Endothelial cell of umbilical vein (primary cell): ENCODE measurements at regions not wholly inside any gene's neighbourhood (a gene's known extent, or its start where the extent isn't known, plus 50 kb on each side); places are given as distances from the start of the nearest gene placed in this dataset.

ENCODE experiments used
- BruUV-seq: library from RNA; stranded (reverse); fragments of 400-500 nt; replicated peaks from 2 replicates; lab custom pipeline; 2021; lab: Mats Ljungman, UMichigan
- CTCF ChIA-PET: fragments of 300-600, 350-600 bp; sonication (Branson Sonifier 250); formaldehyde crosslinking; loops from one replicate; lab custom pipeline; 2021; ENCODE audit warnings: antibody characterized with exemption, inconsistent platforms; lab: Charles Lee
- POLR2A ChIA-PET: fragments of 300-600, 350-600 bp; sonication (Branson Sonifier 250); formaldehyde crosslinking; loops from one replicate; lab custom pipeline; 2021; ENCODE audit warnings: antibody characterized with exemption, inconsistent platforms; lab: Charles Lee
- DNase-seq: peaks from one replicate; pipeline ENCODE4 v3.0.0-alpha.2; 2011; ENCODE audit warnings: low read depth, low spot score
- FAIRE-seq: peaks from 2 replicates; lab custom pipeline; 2011; peaks lifted over from hg19 to GRCh38; lab: Jason Lieb, UNC
- H2AFZ ChIP-seq: 2 replicates; pipeline ENCODE4 v1.6.0; 2012; ENCODE audit warnings: low read depth, low read length, control low read depth, inconsistent platforms
- H3K27ac ChIP-seq: 2 replicates; pipeline ENCODE4 v1.5.1; 2011; ENCODE audit warnings: low read depth, mild to moderate bottlenecking, control low read depth, low read length, moderate library complexity; ENCODE audit not compliant: insufficient read depth
- H3K27me3 ChIP-seq, 2 experiments: 2 replicates each; pipeline versions ENCODE4 v1.6.0 to v1.6.1; 2011; ENCODE audit warnings: low read length in 2 of 2, mixed read lengths in 1 of 2; ENCODE audit not compliant: control insufficient read depth in 2 of 2, insufficient read depth in 2 of 2
- H3K36me3 ChIP-seq, 2 experiments: 2 replicates in 1 of 2; 3 replicates in 1 of 2; pipeline ENCODE4 v1.5.1; 2011; ENCODE audit warnings: low read length in 2 of 2, mild to moderate bottlenecking in 1 of 2, moderate library complexity in 1 of 2; ENCODE audit not compliant: control insufficient read depth in 2 of 2, insufficient read depth in 2 of 2; ENCODE audit errors: extremely low read depth in 1 of 2
- H3K4me1 ChIP-seq: 3 replicates; pipeline ENCODE4 v1.5.1; 2011; ENCODE audit warnings: mild to moderate bottlenecking, low read length; ENCODE audit not compliant: control insufficient read depth, insufficient read depth; ENCODE audit errors: extremely low read depth
- H3K4me2 ChIP-seq: 2 replicates; pipeline ENCODE4 v1.6.1; 2011; ENCODE audit warnings: low read length, control low read depth, mixed read lengths; ENCODE audit not compliant: insufficient read depth
- H3K4me3 ChIP-seq, 3 experiments: fragments of 200-600 bp in 1 of 3; sonication (generic), shearing (Covaris generic) in 1 of 3; replicated peaks in 1 of 3; 2 replicates each; pipeline ENCODE4 v1.5.1; 2011 to 2016; ENCODE audit warnings: control low read depth in 3 of 3, low read length in 3 of 3, mild to moderate bottlenecking in 2 of 3, inconsistent platforms in 1 of 3, low read depth in 1 of 3, moderate library complexity in 1 of 3; ENCODE audit not compliant: insufficient read depth in 1 of 3
- H3K79me2 ChIP-seq: 2 replicates; pipeline ENCODE4 v1.6.0; 2012; ENCODE audit warnings: low read length, inconsistent platforms; ENCODE audit not compliant: control insufficient read depth, insufficient read depth
- H3K9ac ChIP-seq: replicated peaks from 2 replicates; pipeline ENCODE3; 2011; ENCODE audit warnings: low read length, control low read depth; ENCODE audit not compliant: insufficient read depth; ENCODE audit errors: extremely low read depth
- H3K9me1 ChIP-seq: replicated peaks from 3 replicates; pipeline ENCODE4 v1.6.0; 2011; ENCODE audit warnings: mild to moderate bottlenecking, low read length; ENCODE audit not compliant: control insufficient read depth, insufficient read depth; ENCODE audit errors: extremely low read depth
- H3K9me3 ChIP-seq: replicated peaks from 2 replicates; pipeline ENCODE4 v1.5.1; 2012; ENCODE audit warnings: low read length, inconsistent platforms; ENCODE audit not compliant: control insufficient read depth, insufficient read depth
- H4K20me1 ChIP-seq: replicated peaks from 2 replicates; pipeline ENCODE3; 2011; ENCODE audit warnings: mild to moderate bottlenecking, low read length; ENCODE audit not compliant: control insufficient read depth, insufficient read depth; ENCODE audit errors: extremely low read depth
- CTCF ChIP-seq, 2 donors: IDR thresholded peaks; 1 replicate in 1 of 2; 2 replicates in 1 of 2; pipeline ENCODE4 v1.5.1; 2011; ENCODE audit warnings: low read length in 2 of 2, mild to moderate bottlenecking in 2 of 2, moderate library complexity in 2 of 2, control low read depth in 1 of 2, inconsistent platforms in 1 of 2, low read depth in 1 of 2; ENCODE audit not compliant: insufficient read depth in 1 of 2; ENCODE audit errors: extremely low read depth in 1 of 2
- EZH2 ChIP-seq: IDR thresholded peaks from 2 replicates; pipeline ENCODE4 v1.6.1; 2012; ENCODE audit warnings: borderline replicate concordance, low read depth, mild to moderate bottlenecking, moderate library complexity, low read length, inconsistent platforms; ENCODE audit not compliant: severe bottlenecking
- FOS ChIP-seq: IDR thresholded peaks from 2 replicates; pipeline ENCODE4 v1.6.1; 2011; ENCODE audit warnings: mild to moderate bottlenecking, low read length, moderate library complexity, borderline replicate concordance; ENCODE audit not compliant: insufficient read depth
- GATA2 ChIP-seq: IDR thresholded peaks from 2 replicates; pipeline ENCODE4 v1.7.0; 2011; ENCODE audit warnings: low read depth, mild to moderate bottlenecking, moderate library complexity, mixed read lengths, low read length; ENCODE audit not compliant: insufficient read length, insufficient read depth
- JUN ChIP-seq: IDR thresholded peaks from 2 replicates; pipeline ENCODE4 v1.6.1; 2011; ENCODE audit warnings: borderline replicate concordance, low read depth; ENCODE audit not compliant: insufficient read length, insufficient read depth
- MAX ChIP-seq: IDR thresholded peaks from 2 replicates; pipeline ENCODE4 v1.6.1; 2011; ENCODE audit not compliant: insufficient read depth, insufficient read length
- MYC ChIP-seq: IDR thresholded peaks from one replicate; pipeline ENCODE4 v1.6.1; 2011; ENCODE audit warnings: mild to moderate bottlenecking, low read depth, low read length
- POLR2A ChIP-seq: IDR thresholded peaks from 2 replicates; pipeline ENCODE4 v1.6.1; 2012; ENCODE audit warnings: low read depth, mild to moderate bottlenecking, control low read depth, low read length
- POLR2AphosphoS5 ChIP-seq: IDR thresholded peaks from 2 replicates; pipeline ENCODE4 v1.6.1; 2012; ENCODE audit warnings: low read depth, mild to moderate bottlenecking, control low read depth, low read length, moderate library complexity; ENCODE audit not compliant: insufficient read depth
- dilution Hi-C: fragments of 300-500 bp; cut with MboI; formaldehyde crosslinking; loops from one replicate; pipeline ENCODE4 v1.15.0; 2019; ENCODE audit warnings: low sequenced_read_pairs; ENCODE audit not compliant: extremely low pct_ligation_motif_present
- intact Hi-C: fragments of 100-400 bp; cut with micrococcal nuclease; formaldehyde crosslinking; loops from one replicate; pipeline ENCODE4 v1.10.0; 2022

- no peak overlapping the region for H2AFZ ChIP-seq
- ChIA-PET CTCF (no interaction called here), POLR2A (no interaction called here)
- H3K27me3 ChIP-seq: no peaks in the 10 kb centered on the region
- no peaks in the 10 kb centered on the region for H3K36me3 ChIP-seq
- dilution Hi-C loops (no loop called here), intact Hi-C loops (no loop called here)
- no peak overlapping the region for H3K4me2 ChIP-seq
- no peak overlapping the region for H3K4me3 ChIP-seq
- no peak overlapping the region for H3K9ac ChIP-seq
- H3K27ac ChIP-seq: no peak overlapping the region
- no peak for FAIRE-seq
- no peaks in the 10 kb centered on the region for H3K79me2 ChIP-seq
- no peak for DNase-seq
- H3K9me3 ChIP-seq: no peaks in the 10 kb centered on the region
- BruUV-seq: no TSS peak
- H4K20me1 ChIP-seq: no peaks in the 10 kb centered on the region
- no peaks in the 10 kb centered on the region for H3K9me1 ChIP-seq
- TF ChIP-seq EZH2: no peak
- no peak for TF ChIP-seq MAX
- TF ChIP-seq POLR2A: no peak
- TF ChIP-seq MYC: no peak
- no peak for TF ChIP-seq JUN
- no peak for TF ChIP-seq GATA2
- no peak for TF ChIP-seq POLR2AphosphoS5
- TF ChIP-seq FOS: no peak
- no peak for TF ChIP-seq CTCF (IDR thresholded peaks at IDR 0.05; ENCODE audit: extremely low read depth in 1 of 2, insufficient read depth in 1 of 2, low read depth in 1 of 2, low read length in 2 of 2)
- H3K4me1 ChIP-seq: no peaks in the 10 kb centered on the region
Observed at GRCh38 chr2:82224301-82224940, 1919.9 kb upstream of the LRRTM1 start.
